Trophoblast cell (in vitro differentiated cells and primary cell): ENCODE measurements at regions not wholly inside any gene's neighbourhood (a gene's known extent, or its start where the extent isn't known, plus 50 kb on each side); places are given as distances from the start of the nearest gene placed in this dataset.

Experiments
- DNase-seq, 2 donors: peaks; one replicate each; pipeline ENCODE4 v3.0.0-alpha.2; 2016
- H2AFZ ChIP-seq: 2 replicates; pipeline ENCODE4 v1.6.1; 2013; ENCODE audit warnings: low read length, moderate library complexity, mild to moderate bottlenecking; ENCODE audit not compliant: insufficient read depth, poor library complexity
- H2AK5ac ChIP-seq: 2 replicates; pipeline ENCODE4 v1.6.1; 2013; ENCODE audit warnings: mild to moderate bottlenecking, low read length
- H2BK120ac ChIP-seq: 2 replicates; pipeline ENCODE4 v1.6.1; 2013; ENCODE audit warnings: low read length, mild to moderate bottlenecking, moderate library complexity; ENCODE audit not compliant: insufficient read depth, poor library complexity
- H2BK12ac ChIP-seq: 2 replicates; pipeline ENCODE4 v1.6.1; 2013; ENCODE audit warnings: mild to moderate bottlenecking, low read length, moderate library complexity
- H2BK5ac ChIP-seq: 2 replicates; pipeline ENCODE4 v1.6.1; 2013; ENCODE audit warnings: low read length, low read depth, moderate library complexity, mild to moderate bottlenecking; ENCODE audit not compliant: poor library complexity
- H3K14ac ChIP-seq: 2 replicates; pipeline ENCODE4 v1.6.1; 2013; ENCODE audit warnings: mild to moderate bottlenecking, low read length
- H3K18ac ChIP-seq: 2 replicates; pipeline ENCODE4 v1.6.1; 2013; ENCODE audit warnings: mild to moderate bottlenecking, low read length
- H3K23ac ChIP-seq: 2 replicates; pipeline ENCODE4 v1.6.1; 2013; ENCODE audit warnings: low read length
- H3K27ac ChIP-seq: 2 replicates; pipeline ENCODE4 v1.5.1; 2013; ENCODE audit warnings: low read depth, mild to moderate bottlenecking, inconsistent platforms, low read length, moderate library complexity
- H3K27me3 ChIP-seq: 2 replicates; pipeline ENCODE4 v1.6.1; 2013; ENCODE audit warnings: inconsistent platforms, mild to moderate bottlenecking, low read length, moderate library complexity; ENCODE audit not compliant: insufficient read depth
- H3K36me3 ChIP-seq, 2 experiments: 1 replicate in 1 of 2; 2 replicates in 1 of 2; pipeline ENCODE4 v1.6.1; 2013; ENCODE audit warnings: low read length in 2 of 2, mild to moderate bottlenecking in 2 of 2, moderate library complexity in 1 of 2; ENCODE audit not compliant: insufficient read depth in 2 of 2, control insufficient read depth in 1 of 2
- H3K4ac ChIP-seq: 2 replicates; pipeline ENCODE4 v1.6.1; 2013; ENCODE audit warnings: low read depth, mild to moderate bottlenecking, low read length, moderate library complexity
- H3K4me1 ChIP-seq, 2 experiments: 1 replicate in 1 of 2; 2 replicates in 1 of 2; pipeline ENCODE4 v1.6.1; 2013; ENCODE audit warnings: low read length in 2 of 2, mild to moderate bottlenecking in 2 of 2, moderate library complexity in 1 of 2; ENCODE audit not compliant: insufficient read depth in 2 of 2, control insufficient read depth in 1 of 2
- H3K4me2 ChIP-seq: 2 replicates; pipeline ENCODE4 v1.6.1; 2013; ENCODE audit warnings: inconsistent platforms, mild to moderate bottlenecking, low read length, moderate library complexity
- H3K4me3 ChIP-seq: 2 replicates; pipeline ENCODE4 v1.5.1; 2013; ENCODE audit warnings: mild to moderate bottlenecking, low read depth, low read length, inconsistent platforms
- H3K79me1 ChIP-seq: one replicate; pipeline ENCODE4 v1.6.1; 2013; ENCODE audit warnings: low read length
- H3K79me2 ChIP-seq: 2 replicates; pipeline ENCODE4 v1.6.1; 2013; ENCODE audit warnings: low read length, mild to moderate bottlenecking; ENCODE audit not compliant: control insufficient read depth, insufficient read depth, poor library complexity
- H3K9ac ChIP-seq: 2 replicates; pipeline ENCODE4 v1.6.1; 2013; ENCODE audit warnings: mild to moderate bottlenecking, low read length
- H3K9me3 ChIP-seq: 2 replicates; pipeline ENCODE4 v1.6.1; 2013; ENCODE audit warnings: low read depth, mild to moderate bottlenecking, control low read depth, inconsistent platforms, low read length; ENCODE audit not compliant: insufficient read depth
- H4K12ac ChIP-seq: 2 replicates; pipeline ENCODE4 v1.6.1; 2013; ENCODE audit warnings: low read depth, mild to moderate bottlenecking, low read length, moderate library complexity
- H4K8ac ChIP-seq: 2 replicates; pipeline ENCODE4 v1.6.1; 2013; ENCODE audit warnings: low read depth, mild to moderate bottlenecking, low read length, moderate library complexity
- H4K91ac ChIP-seq: one replicate; pipeline ENCODE4 v1.6.1; 2013; ENCODE audit warnings: low read depth, mild to moderate bottlenecking, low read length, moderate library complexity
- WGBS: extraction: QIAGEN DNeasy Blood & Tissue Kit; methylation state at CpG from one replicate; pipeline ENCODE4 v1.1.7; 2013; ENCODE audit warnings: missing lambda C conversion rate; ENCODE audit not compliant: insufficient read length, insufficient coverage; ENCODE audit errors: extremely low coverage; 5-methylcytosine and 5-hydroxymethylcytosine counted together

DNA sequence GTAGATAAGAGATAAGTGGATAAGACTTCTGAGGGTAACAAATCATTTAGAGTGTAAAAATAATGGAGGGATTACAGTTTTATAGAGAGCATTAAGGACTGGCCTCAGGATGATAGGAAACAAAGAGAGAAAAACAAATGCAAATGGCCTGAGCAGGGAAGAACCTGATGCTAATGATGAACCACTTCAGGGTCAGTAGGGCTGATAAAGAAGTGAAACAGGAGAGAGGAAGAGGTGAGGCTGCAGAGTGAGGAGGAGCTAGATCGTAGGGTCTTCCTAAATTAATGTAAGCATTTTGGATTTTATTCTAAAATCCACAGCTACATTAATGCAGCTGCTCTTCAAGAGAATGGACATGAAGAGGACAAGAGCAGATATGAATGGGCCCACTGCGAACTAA, 698.0 kb upstream of the MEF2C start:
- no peak overlapping the region for H3K4me2 ChIP-seq
- H4K8ac ChIP-seq = no peak overlapping the region
- H3K4me3 ChIP-seq = no peak overlapping the region
- no peak overlapping the region for H3K9ac ChIP-seq
- H2BK120ac ChIP-seq = no peak overlapping the region
- no peak overlapping the region for H2AK5ac ChIP-seq
- H3K4ac ChIP-seq = no peak overlapping the region
- no peak overlapping the region for H3K27ac ChIP-seq
- H3K27me3 ChIP-seq = no peaks in the 10 kb centered on the region
- no peaks in the 10 kb centered on the region for H3K79me2 ChIP-seq
- no peak overlapping the region for H2AFZ ChIP-seq
- H4K12ac ChIP-seq = no peak overlapping the region
- no peaks in the 10 kb centered on the region for H3K79me1 ChIP-seq
- no peak overlapping the region for H3K23ac ChIP-seq
- H3K36me3 ChIP-seq = no peaks in the 10 kb centered on the region
- no CpG with 5 or more reads among the region's 2 CpGs for WGBS
- H4K91ac ChIP-seq = no peak overlapping the region
- DNase-seq = no peak
- no peaks in the 10 kb centered on the region for H3K4me1 ChIP-seq
- H2BK12ac ChIP-seq = no peak overlapping the region
- no peak overlapping the region for H2BK5ac ChIP-seq
- no peaks in the 10 kb centered on the region for H3K9me3 ChIP-seq
- no peak overlapping the region for H3K14ac ChIP-seq
- H3K18ac ChIP-seq = no peak overlapping the region

DNA sequence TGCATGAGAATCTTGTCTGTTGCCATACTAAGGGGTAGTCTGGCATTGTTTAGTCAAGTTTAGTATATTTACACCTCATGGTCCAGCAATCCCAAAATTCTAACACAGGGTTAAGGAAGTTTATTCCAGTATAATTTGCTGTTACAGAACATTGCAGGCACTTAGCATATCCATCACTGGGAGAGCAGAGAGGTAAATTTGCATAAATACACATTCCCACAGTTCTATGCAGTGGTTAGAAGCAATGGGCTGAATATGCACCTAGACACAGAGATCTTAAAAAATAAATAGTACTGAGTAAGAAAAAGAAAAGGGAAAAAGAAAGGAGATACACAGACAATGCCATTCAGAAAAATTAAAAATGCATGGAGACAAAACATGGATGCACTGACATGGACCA, 692.3 kb upstream of the MEF2C start:
- no peak overlapping the region for H2BK12ac ChIP-seq
- H3K4me1 ChIP-seq = no peaks in the 10 kb centered on the region
- H2AFZ ChIP-seq = no peak overlapping the region
- no peak overlapping the region for H4K12ac ChIP-seq
- no peak overlapping the region for H4K8ac ChIP-seq
- H3K4me3 ChIP-seq = no peak overlapping the region
- no peak overlapping the region for H4K91ac ChIP-seq
- no peak overlapping the region for H3K27ac ChIP-seq
- no peaks in the 10 kb centered on the region for H3K79me2 ChIP-seq
- H3K4ac ChIP-seq = no peak overlapping the region
- no peak overlapping the region for H3K9ac ChIP-seq
- H2BK5ac ChIP-seq = no peak overlapping the region
- H2BK120ac ChIP-seq = no peak overlapping the region
- no peaks in the 10 kb centered on the region for H3K79me1 ChIP-seq
- H3K36me3 ChIP-seq = no peaks in the 10 kb centered on the region
- no peaks in the 10 kb centered on the region for H3K9me3 ChIP-seq
- no peak for DNase-seq
- H3K23ac ChIP-seq = no peak overlapping the region
- H3K14ac ChIP-seq = no peak overlapping the region
- H2AK5ac ChIP-seq = no peak overlapping the region
- H3K4me2 ChIP-seq = no peak overlapping the region
- no peak overlapping the region for H3K18ac ChIP-seq
- H3K27me3 ChIP-seq = no peaks in the 10 kb centered on the region

DNA sequence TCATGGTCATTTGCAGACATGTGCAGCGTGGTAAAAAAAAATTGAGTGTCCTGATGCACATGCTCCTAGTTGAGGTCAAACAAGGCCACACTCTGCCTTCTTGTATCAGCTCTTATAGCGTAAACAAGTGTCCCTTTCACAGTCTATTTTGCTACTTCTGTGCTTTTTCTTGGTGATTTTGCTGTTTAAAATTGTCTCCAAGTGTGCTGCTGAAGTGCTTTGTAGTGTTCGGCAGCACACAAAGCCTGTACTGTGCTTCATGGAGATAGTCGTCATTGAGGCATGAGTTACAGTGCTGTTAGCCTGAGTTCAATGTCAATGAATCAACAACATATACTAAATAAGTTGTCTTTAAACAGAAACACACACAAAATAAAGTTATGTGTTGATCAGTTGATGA, 690.4 kb upstream of the MEF2C start:
- Histone ChIP-seq H4K12ac (no peak overlapping the region), H2BK120ac (no peak overlapping the region), H3K4me3 (no peak overlapping the region), H3K14ac (no peak overlapping the region), H2BK5ac (no peak overlapping the region), H3K79me1 (no peaks in the 10 kb centered on the region), H3K36me3 (no peaks in the 10 kb centered on the region), H4K91ac (no peak overlapping the region), H3K27ac (no peak overlapping the region), H3K9me3 (no peaks in the 10 kb centered on the region), H3K18ac (no peak overlapping the region), H2BK12ac (no peak overlapping the region), H2AK5ac (no peak overlapping the region), H3K79me2 (no peaks in the 10 kb centered on the region), H3K4me2 (no peak overlapping the region), H4K8ac (no peak overlapping the region), H3K27me3 (no peaks in the 10 kb centered on the region), H2AFZ (no peak overlapping the region), H3K4me1 (no peaks in the 10 kb centered on the region), H3K4ac (no peak overlapping the region), H3K23ac (no peak overlapping the region), H3K9ac (peak overlapping the region; percentile 73)
- WGBS = no CpG with 5 or more reads among the region's 4 CpGs
- no peak for DNase-seq

DNA sequence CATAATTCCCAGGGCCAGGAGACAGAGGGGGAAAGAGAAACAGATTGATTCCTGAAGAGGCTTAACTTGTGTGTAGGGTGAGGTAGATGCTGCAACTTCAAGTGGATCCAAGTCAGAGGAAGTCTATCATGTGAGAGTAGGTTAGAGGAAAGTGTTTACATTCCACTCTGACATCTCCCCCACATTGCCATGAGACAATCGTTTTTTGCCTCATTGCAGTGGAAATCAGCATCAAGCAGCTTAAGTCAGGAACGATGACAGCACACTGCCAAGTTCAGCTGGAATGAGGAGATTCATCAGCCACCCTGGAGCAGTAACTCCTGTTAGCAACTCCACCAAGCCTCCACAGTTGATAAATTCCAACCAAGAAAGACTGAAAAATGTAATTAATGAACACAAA, 689.7 kb upstream of the MEF2C start:
- H3K4me3 ChIP-seq = no peak overlapping the region
- no peak overlapping the region for H3K9ac ChIP-seq
- H3K36me3 ChIP-seq = no peaks in the 10 kb centered on the region
- no peak overlapping the region for H2BK5ac ChIP-seq
- WGBS = no CpG with 5 or more reads among the region's 2 CpGs
- H3K23ac ChIP-seq = no peak overlapping the region
- H2BK12ac ChIP-seq = no peak overlapping the region
- no peak overlapping the region for H3K27ac ChIP-seq
- no peaks in the 10 kb centered on the region for H3K9me3 ChIP-seq
- no peak overlapping the region for H4K8ac ChIP-seq
- no peak overlapping the region for H3K14ac ChIP-seq
- H2BK120ac ChIP-seq = no peak overlapping the region
- no peak overlapping the region for H3K18ac ChIP-seq
- H4K91ac ChIP-seq = no peak overlapping the region
- no peaks in the 10 kb centered on the region for H3K27me3 ChIP-seq
- no peaks in the 10 kb centered on the region for H3K4me1 ChIP-seq
- H3K4ac ChIP-seq = no peak overlapping the region
- H3K79me1 ChIP-seq = no peaks in the 10 kb centered on the region
- H4K12ac ChIP-seq = no peak overlapping the region
- no peaks in the 10 kb centered on the region for H3K79me2 ChIP-seq
- DNase-seq = no peak
- H2AFZ ChIP-seq = no peak overlapping the region
- no peak overlapping the region for H3K4me2 ChIP-seq
- H2AK5ac ChIP-seq = no peak overlapping the region

DNA sequence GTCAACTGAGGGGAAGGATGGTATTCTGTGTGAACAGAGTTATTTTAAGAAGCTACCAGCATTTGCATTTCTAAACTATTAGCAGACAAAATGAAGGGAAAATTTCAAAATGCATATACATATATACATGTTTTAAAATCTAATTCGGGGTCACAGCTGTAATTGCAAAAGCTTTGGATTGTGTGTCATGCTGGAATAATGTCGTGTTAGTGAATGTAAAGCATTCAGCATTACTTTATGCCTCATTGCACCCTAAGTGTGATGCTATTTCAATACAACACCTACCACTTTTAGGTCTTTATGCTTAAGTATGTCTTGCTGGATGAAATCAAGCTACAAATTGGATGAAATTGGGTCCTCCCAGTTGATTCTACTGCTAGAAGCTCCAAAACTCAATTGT, 687.6 kb upstream of the MEF2C start:
- Histone ChIP-seq H3K9me3 (no peaks in the 10 kb centered on the region), H2BK12ac (no peak overlapping the region), H2AFZ (no peak overlapping the region), H4K91ac (no peak overlapping the region), H4K12ac (no peak overlapping the region), H2BK120ac (no peak overlapping the region), H3K4me3 (no peak overlapping the region), H2AK5ac (no peak overlapping the region), H3K79me1 (no peaks in the 10 kb centered on the region), H3K18ac (no peak overlapping the region), H3K79me2 (no peaks in the 10 kb centered on the region), H3K14ac (no peak overlapping the region), H3K27ac (no peak overlapping the region), H3K4me1 (no peaks in the 10 kb centered on the region), H4K8ac (no peak overlapping the region), H2BK5ac (no peak overlapping the region), H3K27me3 (no peaks in the 10 kb centered on the region), H3K23ac (no peak overlapping the region), H3K36me3 (no peaks in the 10 kb centered on the region), H3K9ac (no peak overlapping the region), H3K4me2 (no peak overlapping the region), H3K4ac (no peak overlapping the region)
- DNase-seq = no peak
- WGBS = no CpG with 5 or more reads among the region's 2 CpGs
